PC-9 (cell line): ENCODE measurements at regions not wholly inside any gene's neighbourhood (a gene's known extent, or its start where the extent isn't known, plus 50 kb on each side); places are given as distances from the start of the nearest gene placed in this dataset.

Source experiments
- BruUV-seq: library from RNA; stranded (reverse); fragments of 400-500 nt; replicated peaks from 2 replicates; lab custom pipeline; 2021; lab: Mats Ljungman, UMichigan
- CTCF ChIA-PET: fragments of 300-600 bp; sonication (Branson Sonifier 250); formaldehyde crosslinking; loops from one replicate; lab custom pipeline; 2022; ENCODE audit warnings: antibody characterized with exemption; lab: Charles Lee
- POLR2A ChIA-PET: fragments of 300-600 bp; sonication (Branson Sonifier 250); formaldehyde crosslinking; loops from one replicate; lab custom pipeline; 2022; ENCODE audit warnings: antibody characterized with exemption; ENCODE audit not compliant: unreplicated experiment; lab: Charles Lee
- DNase-seq, 2 experiments: peaks; one replicate each; pipeline versions ENCODE4 v3.0.0 to v3.0.0-alpha.2; 2015 to 2022; ENCODE audit warnings: mixed read lengths in 1 of 2
- H2AFZ ChIP-seq: fragments of 200-600 bp; sonication (generic); 2 replicates; pipeline ENCODE4 v1.8.1; 2017; ENCODE audit warnings: antibody characterized with exemption
- H3F3A ChIP-seq: fragments of 200-600 bp; sonication (generic); 2 replicates; pipeline ENCODE4 v1.8.1; 2017; ENCODE audit warnings: antibody characterized with exemption, mild to moderate bottlenecking, low read depth; ENCODE audit not compliant: insufficient read depth
- H3K27ac ChIP-seq: fragments of 200-600 bp; sonication (generic); 2 replicates; pipeline ENCODE4 v1.6.1; 2016; ENCODE audit warnings: mixed run types
- H3K27me3 ChIP-seq: fragments of 200-600 bp; sonication (generic); 2 replicates; pipeline ENCODE4 v1.6.1; 2016; ENCODE audit warnings: low read depth, mixed run types; ENCODE audit not compliant: insufficient read depth
- H3K36me3 ChIP-seq: fragments of 200-600 bp; sonication (generic); 2 replicates; pipeline ENCODE4 v1.6.1; 2016; ENCODE audit warnings: low read depth, mixed run types
- H3K4me1 ChIP-seq: fragments of 200-600 bp; sonication (generic); replicated peaks from 2 replicates; pipeline ENCODE4 v1.6.1; 2016; ENCODE audit warnings: mixed run types; ENCODE audit not compliant: insufficient read depth
- H3K4me2 ChIP-seq: fragments of 200-600 bp; sonication (generic); 2 replicates; pipeline ENCODE4 v1.6.1; 2017; ENCODE audit warnings: mixed run types
- H3K4me3 ChIP-seq: fragments of 200-600 bp; sonication (generic); 2 replicates; pipeline ENCODE4 v1.6.1; 2016; ENCODE audit warnings: mixed run types
- H3K79me2 ChIP-seq: fragments of 200-600 bp; sonication (generic); 2 replicates; pipeline ENCODE4 v1.6.1; 2017; ENCODE audit warnings: low read depth, mixed run types
- H3K9me2 ChIP-seq: fragments of 200-600 bp; sonication (generic); 2 replicates; pipeline ENCODE4 v1.8.1; 2017; ENCODE audit warnings: mild to moderate bottlenecking; ENCODE audit not compliant: insufficient read depth
- H3K9me3 ChIP-seq: fragments of 200-600 bp; sonication (generic); 2 replicates; pipeline ENCODE4 v1.8.1; 2016; ENCODE audit warnings: low read depth; ENCODE audit not compliant: insufficient read depth
- H4K20me1 ChIP-seq: fragments of 200-600 bp; sonication (generic); 2 replicates; pipeline ENCODE4 v1.8.1; 2017; ENCODE audit not compliant: insufficient read depth
- EZH2 ChIP-seq: fragments of 200-600 bp; sonication (generic); IDR thresholded peaks from 2 replicates; pipeline ENCODE4 v1.8.0; 2017; ENCODE audit warnings: antibody characterized with exemption, low read depth
- intact Hi-C: fragments of 100-400 bp; cut with micrococcal nuclease; formaldehyde crosslinking; loops from one replicate; pipeline ENCODE4 v1.10.0; 2022; ENCODE audit not compliant: unreplicated experiment
- TF ChIP-seq, protein P1 (sequence below): fragments of 200-600 bp; sonication (generic); conservative IDR thresholded peaks from 2 replicates; pipeline ENCODE4 v1.6.1; 2017; ENCODE audit warnings: mixed run types, antibody characterized with exemption, mild to moderate bottlenecking, moderate library complexity

DNA sequence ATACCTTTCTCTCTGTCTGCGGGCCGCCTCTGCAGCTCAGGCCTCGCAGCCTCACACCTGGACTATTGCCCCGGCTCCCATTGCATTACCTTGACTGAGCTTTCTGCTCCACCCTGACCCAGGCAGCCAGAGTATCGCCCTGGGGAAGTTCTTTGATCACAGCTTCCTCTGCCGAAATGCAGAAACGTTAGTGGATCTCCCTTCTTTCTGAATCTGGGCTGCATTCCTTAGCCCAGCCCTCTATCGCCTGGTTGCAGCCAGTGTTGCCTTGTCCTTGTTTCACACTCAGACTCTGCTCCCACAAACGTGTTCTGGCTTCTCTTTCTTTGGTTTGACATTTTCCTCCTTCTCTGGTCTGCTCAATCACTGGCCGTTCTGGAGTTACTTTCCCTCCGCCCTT, 195.7 kb downstream of the ADAMTS15 start:
- TF ChIP-seq, protein P1, sequence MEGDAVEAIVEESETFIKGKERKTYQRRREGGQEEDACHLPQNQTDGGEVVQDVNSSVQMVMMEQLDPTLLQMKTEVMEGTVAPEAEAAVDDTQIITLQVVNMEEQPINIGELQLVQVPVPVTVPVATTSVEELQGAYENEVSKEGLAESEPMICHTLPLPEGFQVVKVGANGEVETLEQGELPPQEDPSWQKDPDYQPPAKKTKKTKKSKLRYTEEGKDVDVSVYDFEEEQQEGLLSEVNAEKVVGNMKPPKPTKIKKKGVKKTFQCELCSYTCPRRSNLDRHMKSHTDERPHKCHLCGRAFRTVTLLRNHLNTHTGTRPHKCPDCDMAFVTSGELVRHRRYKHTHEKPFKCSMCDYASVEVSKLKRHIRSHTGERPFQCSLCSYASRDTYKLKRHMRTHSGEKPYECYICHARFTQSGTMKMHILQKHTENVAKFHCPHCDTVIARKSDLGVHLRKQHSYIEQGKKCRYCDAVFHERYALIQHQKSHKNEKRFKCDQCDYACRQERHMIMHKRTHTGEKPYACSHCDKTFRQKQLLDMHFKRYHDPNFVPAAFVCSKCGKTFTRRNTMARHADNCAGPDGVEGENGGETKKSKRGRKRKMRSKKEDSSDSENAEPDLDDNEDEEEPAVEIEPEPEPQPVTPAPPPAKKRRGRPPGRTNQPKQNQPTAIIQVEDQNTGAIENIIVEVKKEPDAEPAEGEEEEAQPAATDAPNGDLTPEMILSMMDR = no peak
- no peak for TF ChIP-seq EZH2
- no TSS peak for BruUV-seq
- H3K9me2 ChIP-seq = no peaks in the 10 kb centered on the region
- no peaks in the 10 kb centered on the region for H3K9me3 ChIP-seq
- no peak overlapping the region for H2AFZ ChIP-seq
- ChIA-PET CTCF (no interaction called here), POLR2A (no interaction called here)
- no peaks in the 10 kb centered on the region for H3K36me3 ChIP-seq
- H3K27me3 ChIP-seq = no peaks in the 10 kb centered on the region
- H3F3A ChIP-seq = no peaks in the 10 kb centered on the region
- H3K4me3 ChIP-seq = no peak overlapping the region
- H3K79me2 ChIP-seq = no peaks in the 10 kb centered on the region
- H3K4me1 ChIP-seq = peaks cover 4% of the 10 kb centered on the region; the same call in 1 of the 2 replicates
- no peak for DNase-seq
- H3K4me2 ChIP-seq = no peak overlapping the region
- intact Hi-C loops = no loop called here
- H3K27ac ChIP-seq = no peak overlapping the region
- no peaks in the 10 kb centered on the region for H4K20me1 ChIP-seq

DNA sequence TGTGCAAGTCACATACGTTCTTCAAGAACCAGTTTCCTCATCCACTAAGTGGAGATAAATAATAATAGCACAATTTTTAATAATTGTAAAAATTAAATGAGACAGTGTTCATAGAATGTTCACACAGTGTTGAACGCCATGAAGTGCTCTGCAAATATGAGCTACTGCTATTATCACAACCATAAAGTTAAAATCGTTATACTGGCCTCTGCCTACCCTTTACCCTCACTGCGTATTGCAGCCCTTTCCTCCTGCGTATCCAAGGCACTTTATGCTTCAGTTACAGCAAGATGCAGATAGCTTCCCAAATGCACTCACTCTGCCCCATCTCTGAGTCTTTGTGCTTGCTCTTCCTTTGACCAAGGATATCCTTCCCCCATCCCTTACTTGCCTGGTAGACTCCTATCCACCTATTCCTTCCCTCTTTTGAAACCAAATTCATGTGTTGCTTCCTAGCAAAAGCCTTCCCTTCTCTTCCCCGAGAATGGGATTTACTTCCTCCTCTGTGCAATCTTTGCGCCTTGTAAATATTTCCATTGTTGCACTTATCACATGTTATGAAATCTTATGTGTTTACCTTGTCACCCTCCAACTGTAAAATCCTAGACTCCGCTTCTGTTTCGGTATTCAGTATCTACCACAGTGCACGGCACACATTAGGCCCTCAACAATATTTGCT, 196.9 kb downstream of the ADAMTS15 start:
- no peaks in the 10 kb centered on the region for H3F3A ChIP-seq
- no peak overlapping the region for H2AFZ ChIP-seq
- no peak overlapping the region for H3K4me3 ChIP-seq
- H3K27me3 ChIP-seq = no peaks in the 10 kb centered on the region
- H3K36me3 ChIP-seq = no peaks in the 10 kb centered on the region
- H4K20me1 ChIP-seq = no peaks in the 10 kb centered on the region
- 0 out of 2 replicates have a peak, but pooled peaks cover 1% of the 10 kb centered on the region for H3K4me1 ChIP-seq
- TF ChIP-seq, protein P1 = no peak
- TF ChIP-seq EZH2 = no peak
- no TSS peak for BruUV-seq
- intact Hi-C loops = no loop called here
- POLR2A ChIA-PET = no interaction called here
- no peak overlapping the region for H3K4me2 ChIP-seq
- H3K79me2 ChIP-seq = no peaks in the 10 kb centered on the region
- no peaks in the 10 kb centered on the region for H3K9me3 ChIP-seq
- no peak overlapping the region for H3K27ac ChIP-seq
- no peaks in the 10 kb centered on the region for H3K9me2 ChIP-seq
- CTCF ChIA-PET = no interaction called here
- no peak for DNase-seq

DNA sequence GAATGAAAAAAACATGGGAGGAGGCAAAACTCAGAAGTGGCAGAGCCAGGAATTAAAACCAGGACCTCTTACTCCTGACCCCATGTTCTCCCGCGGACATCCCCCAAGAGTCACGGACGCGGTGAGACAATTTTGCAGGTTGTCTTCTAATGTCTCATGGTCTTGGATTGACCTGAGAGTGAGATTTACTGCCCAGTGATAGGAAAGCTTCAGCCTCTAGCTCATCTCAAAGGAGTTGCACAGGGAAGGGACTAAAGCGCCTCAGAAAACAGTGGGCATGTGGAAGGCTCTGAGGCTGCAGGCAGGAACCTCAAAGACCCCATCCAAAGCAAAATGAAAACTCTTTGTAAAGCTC, 197.4 kb downstream of the ADAMTS15 start:
- H3K27ac ChIP-seq = no peak overlapping the region

More for the DNA sequence above, 197.4 kb downstream of the ADAMTS15 start:
- Histone ChIP-seq H3K4me1 (no peaks in the 10 kb centered on the region), H3K4me2 (no peak overlapping the region), H3K36me3 (no peaks in the 10 kb centered on the region), H3K4me3 (no peak overlapping the region), H3F3A (no peaks in the 10 kb centered on the region), H3K79me2 (no peaks in the 10 kb centered on the region), H2AFZ (no peak overlapping the region), H3K27me3 (no peaks in the 10 kb centered on the region), H4K20me1 (no peaks in the 10 kb centered on the region), H3K9me3 (no peaks in the 10 kb centered on the region), H3K9me2 (no peaks in the 10 kb centered on the region)
- no peak for DNase-seq
- intact Hi-C loops = no loop called here
- CTCF ChIA-PET = no interaction called here
- BruUV-seq = no TSS peak
- TF ChIP-seq EZH2 = no peak
- TF ChIP-seq, protein P1 = no peak
- POLR2A ChIA-PET = no interaction called here
